NAMALWA (cell line): ENCODE measurements at regions not wholly inside any gene's neighbourhood (a gene's known extent, or its start where the extent isn't known, plus 50 kb on each side); places are given as distances from the start of the nearest gene placed in this dataset.

Experiments
- DNase-seq: peaks from one replicate; pipeline ENCODE4 v3.0.0-alpha.2; 2015; ENCODE audit warnings: low spot score

- DNase-seq = no peak
These were observed 67.3 kb upstream of the PRPS1 start for GRCh38 chrX:107560980-107561379.

DNA sequence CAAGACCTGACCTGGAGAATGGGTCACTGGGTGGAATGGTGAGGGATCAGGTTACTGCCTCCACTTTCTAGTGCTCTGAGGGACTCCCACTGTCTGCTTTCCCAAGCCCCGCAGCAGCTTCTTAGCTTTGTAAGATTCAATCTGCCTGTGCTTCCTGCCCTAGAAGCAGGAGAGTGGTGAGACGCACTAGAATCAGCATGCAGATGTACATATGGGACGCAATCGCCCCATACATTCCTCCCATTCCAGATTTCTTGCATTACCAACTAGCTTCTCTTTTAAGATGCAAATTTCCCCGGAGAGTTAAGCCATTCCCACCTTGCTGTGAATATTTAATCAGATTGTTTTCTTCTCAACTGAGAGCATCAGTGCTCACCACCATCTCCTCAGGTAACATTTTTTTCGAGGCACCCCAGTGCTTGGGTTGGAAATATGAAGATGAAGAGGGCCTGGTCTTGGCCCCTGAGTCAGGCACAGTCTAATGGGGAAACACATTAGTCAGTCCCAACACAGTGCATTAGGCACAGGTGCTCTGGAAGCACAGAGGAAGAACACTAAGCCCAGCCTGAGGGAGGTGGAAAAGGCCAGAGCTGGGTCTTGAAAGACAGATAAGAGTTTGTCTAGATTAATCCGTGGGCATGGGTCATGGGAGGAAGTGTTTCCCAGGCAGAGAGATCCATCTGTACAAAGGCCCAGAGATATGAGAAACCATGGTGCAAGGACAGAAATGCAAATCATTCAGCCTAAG lies 66.7 kb upstream of the PRPS1 start:
- no peak for DNase-seq

- no peak for DNase-seq
These were observed 65.8 kb upstream of the PRPS1 start for GRCh38 chrX:107562482-107562881.

GRCh38 chrX:107563824-107564223 lies 64.5 kb upstream of the PRPS1 start:
- no peak for DNase-seq

- no peak for DNase-seq
These were observed 63.3 kb upstream of the PRPS1 start for GRCh38 chrX:107565015-107565414.

- peak; percentile 10 for DNase-seq
These were observed 62.2 kb upstream of the PRPS1 start for GRCh38 chrX:107565931-107566603.

DNA sequence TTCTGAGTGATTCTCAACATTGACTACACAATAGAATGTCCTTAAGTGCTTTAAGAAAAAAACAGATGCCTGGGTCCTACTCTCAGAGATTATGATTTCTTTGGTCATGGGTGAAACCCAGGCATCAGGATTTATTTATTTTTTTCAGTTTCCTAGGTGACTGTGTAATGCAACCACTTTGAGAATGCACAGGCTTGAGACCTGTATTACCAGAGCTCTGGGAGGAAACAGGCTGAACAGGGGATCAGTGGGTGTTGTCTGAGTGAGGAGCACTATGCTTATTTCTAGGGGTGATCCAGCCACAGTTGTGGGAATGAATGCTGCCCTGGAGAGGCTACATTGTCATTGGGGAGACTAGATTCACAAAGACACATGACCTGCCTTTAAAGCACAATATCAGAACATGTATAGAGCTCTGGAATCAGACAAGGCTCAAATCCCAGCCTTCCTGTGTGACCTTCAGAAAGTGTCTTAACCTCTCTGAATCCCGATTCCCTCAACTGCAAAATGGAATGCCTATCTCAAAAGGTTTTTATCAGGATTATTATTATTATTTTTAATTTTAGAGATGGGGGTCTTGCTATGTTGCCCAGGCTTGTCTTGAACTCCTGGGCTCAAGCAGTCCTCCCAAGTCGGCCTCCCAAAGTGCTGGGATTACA lies 61.6 kb upstream of the PRPS1 start:
- no peak for DNase-seq

DNA sequence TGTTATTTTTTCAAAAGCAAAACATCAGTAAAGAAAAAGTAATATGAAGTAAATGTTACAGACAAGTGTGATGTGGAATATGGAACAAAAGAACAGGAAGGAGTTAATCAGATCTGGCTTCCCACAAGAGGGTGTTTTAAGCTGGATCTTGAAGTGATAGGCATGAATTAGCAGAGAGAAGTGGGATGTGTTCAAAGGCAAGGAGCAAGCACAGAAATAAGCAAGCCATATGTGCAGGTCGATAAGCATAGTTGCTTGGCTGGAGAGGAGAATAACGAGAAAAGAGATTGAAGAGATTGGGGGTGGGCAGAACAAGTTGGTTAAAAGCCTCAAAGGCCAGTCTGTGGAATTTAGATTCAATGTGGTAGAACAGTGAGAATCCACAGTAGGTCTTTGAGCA lies 60.9 kb upstream of the PRPS1 start:
- no peak for DNase-seq

DNA sequence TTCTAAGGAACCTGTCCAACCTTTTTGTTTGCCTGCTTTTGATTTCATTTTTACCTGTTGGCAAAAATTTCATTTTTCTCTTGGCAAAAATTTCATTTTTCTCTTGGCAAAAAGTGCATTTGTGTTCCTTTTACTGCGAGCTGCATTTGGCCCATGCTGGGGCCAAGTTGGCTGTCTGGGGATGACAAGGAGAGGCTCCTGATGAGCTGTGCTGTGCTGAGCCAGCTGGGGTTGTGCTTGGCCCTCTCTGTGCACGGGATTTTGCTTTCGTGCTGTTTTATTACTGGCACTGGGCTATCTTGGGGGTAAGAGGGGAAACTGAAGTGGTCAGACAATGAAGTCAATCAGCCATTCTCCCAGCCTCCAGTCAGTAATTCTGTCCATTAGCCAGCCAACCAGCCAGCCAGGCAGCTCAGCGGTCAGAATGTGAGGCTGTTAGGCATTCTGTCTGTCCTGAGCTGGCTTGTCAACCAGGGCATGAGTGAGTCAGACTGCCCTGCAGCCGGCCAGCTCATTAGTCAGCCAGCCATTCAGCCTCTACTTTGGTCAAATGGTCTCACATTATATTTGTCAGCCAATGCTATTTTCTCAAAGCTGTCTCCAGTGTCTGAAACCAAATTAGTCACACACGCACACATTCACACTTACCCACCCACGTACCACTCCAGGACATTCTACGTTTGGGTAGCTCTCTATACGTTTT lies 56.9 kb upstream of the PRPS1 start:
- no peak for DNase-seq

- no peak for DNase-seq
These were observed 55.3 kb upstream of the PRPS1 start for GRCh38 chrX:107573016-107573415.

DNA sequence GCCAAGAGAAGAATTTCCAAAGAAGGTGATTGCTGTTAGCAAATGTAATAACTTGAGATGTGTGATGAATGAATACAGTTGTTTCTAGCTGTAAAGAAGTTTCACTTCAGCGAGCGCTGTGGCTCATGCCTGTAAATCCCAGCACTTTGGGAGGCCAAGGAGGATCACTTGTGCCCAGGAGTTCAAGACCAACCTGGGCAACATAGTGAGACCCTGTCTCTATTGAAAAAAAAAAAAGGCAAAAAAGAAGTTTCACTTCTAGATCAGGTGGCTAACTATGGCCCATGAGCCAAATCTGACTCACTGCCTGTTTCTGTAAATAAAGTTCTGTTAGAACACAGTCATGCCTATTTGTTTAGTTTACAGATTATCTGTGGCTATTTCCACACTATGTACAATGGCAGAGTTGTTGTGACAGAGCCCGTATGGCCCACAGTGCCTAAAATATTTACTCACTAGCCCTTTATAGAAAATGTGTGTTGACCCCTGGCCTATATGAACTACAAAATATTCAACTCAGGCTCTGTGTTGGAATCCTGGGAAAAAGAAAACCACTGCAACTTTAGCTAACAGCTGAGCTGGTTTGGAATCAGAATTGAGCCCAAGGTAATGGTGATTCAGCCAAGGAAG lies 54.1 kb upstream of the PRPS1 start:
- DNase-seq = no peak

DNA sequence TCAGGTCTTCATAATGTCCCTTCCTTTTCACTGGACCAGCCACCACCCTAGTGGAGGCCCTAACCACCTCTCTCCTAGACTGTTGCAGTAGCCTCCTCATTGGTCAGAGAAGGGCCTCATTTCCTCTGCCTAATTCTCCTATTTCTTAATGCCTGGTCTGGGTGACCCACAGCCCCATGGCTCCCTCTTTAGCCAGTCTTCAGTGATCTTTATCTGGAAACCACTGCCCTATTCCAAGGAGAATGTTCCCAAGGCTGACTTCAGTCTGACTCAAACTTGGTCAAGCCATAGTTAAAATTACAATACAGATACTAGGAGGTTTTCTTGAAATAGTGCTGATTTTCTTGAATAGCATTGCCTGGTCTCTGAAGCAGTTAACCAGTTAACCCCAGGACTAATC lies 53.6 kb upstream of the PRPS1 start:
- no peak for DNase-seq

DNA sequence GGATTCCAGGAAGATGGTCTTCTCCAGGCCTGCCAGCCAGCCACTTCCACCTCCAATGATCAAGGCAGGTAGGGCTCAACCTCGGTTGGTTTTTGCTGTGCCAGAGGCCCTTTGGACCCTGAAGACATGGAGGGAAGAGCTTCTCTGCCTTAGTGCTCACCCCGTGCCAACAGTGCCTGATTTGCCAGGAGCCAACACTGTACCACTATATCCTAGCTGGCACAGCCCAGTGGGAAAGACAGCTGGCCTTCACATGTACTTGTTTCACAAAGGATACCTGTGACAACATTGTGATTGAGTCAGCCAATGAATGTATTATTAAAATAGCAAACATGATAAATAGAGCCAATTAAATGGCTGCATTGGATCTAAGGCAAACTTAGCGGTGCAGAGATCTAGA lies 51.9 kb upstream of the PRPS1 start:
- DNase-seq = no peak

- DNase-seq = no peak
These were observed 51.5 kb upstream of the PRPS1 start for GRCh38 chrX:107576841-107577240.

DNA sequence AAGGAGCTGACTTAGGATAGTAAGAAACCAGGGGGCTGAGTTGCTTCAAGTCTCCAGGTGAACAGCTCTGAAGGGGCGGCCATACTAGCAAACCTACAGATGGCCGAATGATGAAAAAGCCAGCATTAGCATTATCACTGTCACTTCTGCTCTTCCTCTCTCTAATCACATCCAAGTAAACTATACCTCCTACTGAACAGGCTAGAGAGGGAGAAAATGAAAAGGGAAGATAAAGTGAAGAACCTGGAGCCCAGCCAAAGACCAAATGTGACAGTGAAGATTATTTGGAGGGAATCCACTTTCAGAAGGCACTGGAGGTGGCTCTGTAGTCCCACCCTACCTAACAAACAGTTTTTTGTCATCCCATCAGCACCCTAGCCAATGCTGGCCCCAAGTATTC lies 50.4 kb upstream of the PRPS1 start:
- DNase-seq = no peak
